SU-DHL-6 (cell line): ENCODE measurements at regions not wholly inside any gene's neighbourhood (a gene's known extent, or its start where the extent isn't known, plus 50 kb on each side); places are given as distances from the start of the nearest gene placed in this dataset.

Experiments used
- H2AFZ ChIP-seq: fragments of 200-600 bp; sonication (generic); 2 replicates; pipeline ENCODE4 v1.6.1; 2014; ENCODE audit warnings: low read depth, mild to moderate bottlenecking, moderate library complexity, mixed read lengths, antibody characterized with exemption, low read length; ENCODE audit not compliant: severe bottlenecking
- H3F3A ChIP-seq: fragments of 200-600 bp; shearing (Covaris generic); 2 replicates; pipeline ENCODE4 v1.6.0; 2016; ENCODE audit warnings: antibody characterized with exemption, mild to moderate bottlenecking; ENCODE audit not compliant: insufficient read depth
- H3K27ac ChIP-seq: fragments of 200-600 bp; sonication (generic); 2 replicates; pipeline ENCODE4 v1.5.1; 2016; ENCODE audit warnings: low read depth, mild to moderate bottlenecking, low read length, moderate library complexity, mixed read lengths
- H3K27me3 ChIP-seq: fragments of 200-600 bp; sonication (generic), shearing (Covaris generic); 2 replicates; pipeline ENCODE4 v1.6.0; 2014; ENCODE audit warnings: mild to moderate bottlenecking, low read length
- H3K36me3 ChIP-seq: fragments of 200-600 bp; sonication (generic); 2 replicates; pipeline ENCODE4 v1.6.1; 2014; ENCODE audit warnings: mild to moderate bottlenecking, low read length, mixed read lengths
- H3K4me2 ChIP-seq: fragments of 300-600, 200-600 bp; shearing (Covaris generic), sonication (generic); 2 replicates; pipeline ENCODE4 v1.6.0; 2014; ENCODE audit warnings: low read length, low read depth, mild to moderate bottlenecking; ENCODE audit not compliant: poor library complexity, severe bottlenecking
- H3K4me3 ChIP-seq: fragments of 200-600 bp; sonication (generic); 2 replicates; pipeline ENCODE4 v1.5.1; 2014; ENCODE audit warnings: antibody characterized with exemption, low read length, mild to moderate bottlenecking, mixed read lengths; ENCODE audit not compliant: insufficient read depth, poor library complexity, severe bottlenecking
- H3K79me2 ChIP-seq: fragments of 200-600 bp; sonication (generic); 2 replicates; pipeline ENCODE4 v1.6.1; 2014; ENCODE audit warnings: mild to moderate bottlenecking, low read length, moderate library complexity; ENCODE audit not compliant: insufficient read depth
- H3K9ac ChIP-seq: fragments of 200-600 bp; sonication (generic); 2 replicates; pipeline ENCODE4 v1.7.0; 2014; ENCODE audit warnings: mild to moderate bottlenecking, low read length
- H3K9me2 ChIP-seq: fragments of 200-600 bp; sonication (generic); replicated peaks from 2 replicates; pipeline ENCODE4 v1.6.1; 2014; ENCODE audit warnings: low read length; ENCODE audit not compliant: insufficient read depth
- H3K9me3 ChIP-seq: fragments of 200-600 bp; sonication (generic); 2 replicates; pipeline ENCODE4 v1.6.1; 2014; ENCODE audit warnings: low read length, mixed read lengths; ENCODE audit not compliant: insufficient read depth
- H4K20me1 ChIP-seq: fragments of 200-600 bp; sonication (generic); 2 replicates; pipeline ENCODE4 v1.6.1; 2014; ENCODE audit warnings: low read depth, mild to moderate bottlenecking, antibody characterized with exemption, low read length, moderate library complexity, mixed read lengths
- CTCF ChIP-seq: fragments of 200-600 bp; sonication (generic); IDR thresholded peaks from one replicate; pipeline ENCODE4 v1.5.1; 2017; ENCODE audit warnings: antibody characterized with exemption, mild to moderate bottlenecking, low read length, moderate library complexity; ENCODE audit not compliant: insufficient read depth, poor library complexity, severe bottlenecking
- EZH2phosphoT487 ChIP-seq: fragments of 200-600 bp; sonication (generic), shearing (Covaris generic); conservative IDR thresholded peaks from 2 replicates; pipeline ENCODE4 v1.6.1; 2018; ENCODE audit warnings: mild to moderate bottlenecking, antibody characterized with exemption, low read length, moderate library complexity, mixed read lengths

- TF ChIP-seq CTCF (no peak), EZH2phosphoT487 (no peak)
- no peaks in the 10 kb centered on the region for H3K9me2 ChIP-seq
- no peaks in the 10 kb centered on the region for H3K36me3 ChIP-seq
- no peaks in the 10 kb centered on the region for H3K79me2 ChIP-seq
- no peaks in the 10 kb centered on the region for H3F3A ChIP-seq
- no peaks in the 10 kb centered on the region for H3K9me3 ChIP-seq
- no peak overlapping the region for H3K9ac ChIP-seq
- H4K20me1 ChIP-seq: no peaks in the 10 kb centered on the region
- no peak overlapping the region for H2AFZ ChIP-seq
- H3K4me3 ChIP-seq: no peak overlapping the region
- no peaks in the 10 kb centered on the region for H3K27me3 ChIP-seq
- H3K27ac ChIP-seq: no peak overlapping the region
- no peak overlapping the region for H3K4me2 ChIP-seq
These were observed 462.9 kb upstream of the ASIC2 start for GRCh38 chr17:33756021-33756420.

GRCh38 chr17:33765871-33766270 lies 472.8 kb upstream of the ASIC2 start:
- Histone ChIP-seq H4K20me1 (no peaks in the 10 kb centered on the region), H3K9ac (no peak overlapping the region), H3K79me2 (no peaks in the 10 kb centered on the region), H3F3A (no peaks in the 10 kb centered on the region), H3K9me3 (no peaks in the 10 kb centered on the region), H3K27me3 (no peaks in the 10 kb centered on the region), H3K36me3 (no peaks in the 10 kb centered on the region), H3K4me2 (no peak overlapping the region), H3K9me2 (no peaks in the 10 kb centered on the region), H3K4me3 (no peak overlapping the region), H2AFZ (no peak overlapping the region), H3K27ac (no peak overlapping the region)
- TF ChIP-seq CTCF (no peak), EZH2phosphoT487 (no peak)

GRCh38 chr17:33766721-33767120 lies 473.6 kb upstream of the ASIC2 start:
- H3K79me2 ChIP-seq: no peaks in the 10 kb centered on the region
- no peaks in the 10 kb centered on the region for H3K9me3 ChIP-seq
- H3K27ac ChIP-seq: no peak overlapping the region
- H3K27me3 ChIP-seq: no peaks in the 10 kb centered on the region
- no peak overlapping the region for H2AFZ ChIP-seq
- no peaks in the 10 kb centered on the region for H3K9me2 ChIP-seq
- TF ChIP-seq EZH2phosphoT487 (no peak), CTCF (no peak)
- no peak overlapping the region for H3K9ac ChIP-seq
- H3K4me3 ChIP-seq: no peak overlapping the region
- H4K20me1 ChIP-seq: no peaks in the 10 kb centered on the region
- H3K4me2 ChIP-seq: no peak overlapping the region
- no peaks in the 10 kb centered on the region for H3F3A ChIP-seq
- H3K36me3 ChIP-seq: no peaks in the 10 kb centered on the region

- Histone ChIP-seq H3K27me3 (no peaks in the 10 kb centered on the region), H3K27ac (no peak overlapping the region), H3K36me3 (no peaks in the 10 kb centered on the region), H3K4me3 (no peak overlapping the region), H3F3A (no peaks in the 10 kb centered on the region), H3K79me2 (no peaks in the 10 kb centered on the region), H3K9ac (no peak overlapping the region), H3K9me3 (no peaks in the 10 kb centered on the region), H2AFZ (no peak overlapping the region), H3K4me2 (no peak overlapping the region), H4K20me1 (no peaks in the 10 kb centered on the region), H3K9me2 (no peaks in the 10 kb centered on the region)
- TF ChIP-seq EZH2phosphoT487 (no peak), CTCF (no peak)
These were observed 476.0 kb upstream of the ASIC2 start for GRCh38 chr17:33769066-33769465.
